ENCODE measurements at regions not wholly inside any gene's neighbourhood (a gene's known extent, or its start where the extent isn't known, plus 50 kb on each side); places are given as distances from the start of the nearest gene placed in this dataset.

DNA sequence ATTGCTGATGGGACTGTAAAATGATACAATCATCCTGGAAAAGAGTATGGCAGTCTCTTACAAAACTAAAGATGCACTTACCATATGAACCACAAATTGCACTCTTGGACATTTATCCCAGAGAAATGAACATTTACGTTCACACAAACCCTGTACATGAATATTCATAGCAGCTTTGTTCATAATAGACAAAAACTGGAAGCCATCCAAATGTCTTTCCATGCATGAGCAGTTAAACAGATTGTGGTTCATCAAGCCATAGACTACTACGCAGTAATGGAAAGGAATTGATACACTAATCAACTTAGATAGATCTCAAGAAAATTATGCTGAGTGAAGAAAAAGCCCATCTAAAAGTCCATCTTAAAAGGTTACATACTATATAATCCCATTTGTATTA lies 156.1 kb upstream of the SLC39A10 start:
- TF ChIP-seq, protein P1, sequence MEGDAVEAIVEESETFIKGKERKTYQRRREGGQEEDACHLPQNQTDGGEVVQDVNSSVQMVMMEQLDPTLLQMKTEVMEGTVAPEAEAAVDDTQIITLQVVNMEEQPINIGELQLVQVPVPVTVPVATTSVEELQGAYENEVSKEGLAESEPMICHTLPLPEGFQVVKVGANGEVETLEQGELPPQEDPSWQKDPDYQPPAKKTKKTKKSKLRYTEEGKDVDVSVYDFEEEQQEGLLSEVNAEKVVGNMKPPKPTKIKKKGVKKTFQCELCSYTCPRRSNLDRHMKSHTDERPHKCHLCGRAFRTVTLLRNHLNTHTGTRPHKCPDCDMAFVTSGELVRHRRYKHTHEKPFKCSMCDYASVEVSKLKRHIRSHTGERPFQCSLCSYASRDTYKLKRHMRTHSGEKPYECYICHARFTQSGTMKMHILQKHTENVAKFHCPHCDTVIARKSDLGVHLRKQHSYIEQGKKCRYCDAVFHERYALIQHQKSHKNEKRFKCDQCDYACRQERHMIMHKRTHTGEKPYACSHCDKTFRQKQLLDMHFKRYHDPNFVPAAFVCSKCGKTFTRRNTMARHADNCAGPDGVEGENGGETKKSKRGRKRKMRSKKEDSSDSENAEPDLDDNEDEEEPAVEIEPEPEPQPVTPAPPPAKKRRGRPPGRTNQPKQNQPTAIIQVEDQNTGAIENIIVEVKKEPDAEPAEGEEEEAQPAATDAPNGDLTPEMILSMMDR (IDR thresholded peaks at IDR 0.05): no peak
- no peak for TF ChIP-seq POLR2A (IDR thresholded peaks at IDR 0.05)

All from breast epithelium (tissue), 3 donors.